ENCODE measurements at regions not wholly inside any gene's neighbourhood (a gene's known extent, or its start where the extent isn't known, plus 50 kb on each side); places are given as distances from the start of the nearest gene placed in this dataset.

DNA sequence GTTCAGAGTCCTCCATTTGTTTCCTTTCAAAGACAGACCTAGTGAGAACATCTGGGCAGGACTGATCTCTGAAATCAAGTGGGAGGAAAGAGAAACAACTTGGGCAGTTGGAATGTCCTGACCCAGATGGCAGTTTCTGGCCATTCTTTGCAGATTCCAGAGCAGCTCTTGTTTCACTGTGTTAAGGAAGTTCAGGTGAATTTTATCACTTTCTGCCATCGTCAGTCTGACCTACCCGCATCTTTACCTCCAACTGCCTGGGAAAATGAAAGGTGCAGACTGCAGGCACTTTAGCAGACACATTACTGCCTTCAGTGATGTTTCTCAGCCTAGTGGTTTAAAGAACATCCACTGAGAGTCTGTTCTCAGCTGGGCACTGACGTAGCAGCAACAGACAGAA is 216.2 kb downstream of the CEP135 start:
- TF ChIP-seq CTCF (IDR thresholded peaks at IDR 0.05) = no peak
- no peak for TF ChIP-seq POLR2A (IDR thresholded peaks at IDR 0.05)
- no peak for TF ChIP-seq EP300 (IDR thresholded peaks at IDR 0.05)
- TF ChIP-seq POLR2AphosphoS5 (IDR thresholded peaks at IDR 0.05) = no peak

DNA sequence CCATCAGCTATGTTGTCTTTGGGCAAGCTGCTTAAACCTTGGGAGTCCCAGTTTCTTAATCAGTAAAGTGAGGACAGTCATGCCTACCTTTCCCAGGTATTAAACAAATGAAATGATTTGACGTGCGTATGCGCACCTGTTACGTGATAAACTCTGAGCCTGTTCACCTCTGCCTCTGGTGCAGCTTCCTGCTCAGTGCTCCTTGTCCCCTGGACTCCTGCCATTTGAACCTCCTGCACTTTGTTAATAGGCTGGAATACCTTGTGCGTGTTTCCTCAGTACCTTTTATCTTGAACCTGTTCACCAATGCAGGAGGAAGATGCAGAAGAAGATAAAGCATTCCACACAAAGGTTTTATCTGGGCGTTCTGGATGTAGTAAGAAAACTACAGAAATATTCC is 211.9 kb downstream of the CEP135 start:
- no peak for ATAC-seq
- Histone ChIP-seq H3K27me3 (no peaks in the 10 kb centered on the region), H3K36me3 (no peaks in the 10 kb centered on the region), H3K27ac (no peak overlapping the region), H3K9me3 (no peaks in the 10 kb centered on the region), H3K4me1 (no peaks in the 10 kb centered on the region), H3K4me3 (no peak overlapping the region)
- no peak for TF ChIP-seq CTCF (IDR thresholded peaks at IDR 0.05)
- no peak for TF ChIP-seq POLR2A (IDR thresholded peaks at IDR 0.05)
- no peak for TF ChIP-seq EP300 (IDR thresholded peaks at IDR 0.05)
- no peak for TF ChIP-seq POLR2AphosphoS5 (IDR thresholded peaks at IDR 0.05)
- WGBS, 2 donors (ENCODE audit: low coverage in 1 of 2) = 82 to 88% methylated on average over 6 of the region's 6 CpGs

More for the DNA sequence above, 216.2 kb downstream of the CEP135 start:
- peaks cover 0 to 4% (median 0%) of the 10 kb centered on the region in 3 donors for H3K9me3 ChIP-seq
- no peaks in the 10 kb centered on the region for H3K4me1 ChIP-seq
- H3K27me3 ChIP-seq = no peaks in the 10 kb centered on the region
- WGBS, 2 donors (ENCODE audit: low coverage in 1 of 2) = 60 to 79% methylated on average over 2 of the region's 3 CpGs
- no peaks in the 10 kb centered on the region for H3K36me3 ChIP-seq
- no peak for ATAC-seq
- H3K27ac ChIP-seq = no peak overlapping the region
- no peak overlapping the region for H3K4me3 ChIP-seq

DNA sequence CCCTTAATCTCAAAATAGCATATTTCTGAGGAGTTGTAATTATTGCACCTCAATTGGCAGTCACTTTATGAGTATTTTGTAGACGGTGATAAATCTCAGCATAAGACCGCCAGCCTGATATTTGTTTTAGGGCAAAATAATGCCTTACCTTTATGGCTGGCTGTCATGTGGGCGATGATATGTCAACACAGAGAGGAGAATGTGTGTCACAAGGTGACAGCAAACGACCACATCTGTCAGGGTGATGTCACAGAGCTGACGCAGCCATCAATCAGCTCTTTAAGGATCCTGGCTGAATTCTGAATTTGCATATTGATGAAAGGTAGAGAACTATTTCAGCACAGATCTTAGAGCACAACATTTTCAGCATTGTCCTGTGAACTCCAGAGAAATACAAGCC is 209.7 kb downstream of the CEP135 start:
- no peaks in the 10 kb centered on the region for H3K4me1 ChIP-seq
- H3K9me3 ChIP-seq = no peaks in the 10 kb centered on the region
- TF ChIP-seq EP300 (IDR thresholded peaks at IDR 0.05) = no peak
- TF ChIP-seq POLR2A (IDR thresholded peaks at IDR 0.05) = no peak
- TF ChIP-seq CTCF (IDR thresholded peaks at IDR 0.05) = no peak
- TF ChIP-seq POLR2AphosphoS5 (IDR thresholded peaks at IDR 0.05) = no peak
- ATAC-seq = no peak
- H3K27ac ChIP-seq = no peak overlapping the region
- 88% methylated on average over 2 of the region's 5 CpGs for WGBS, 2 donors (ENCODE audit: low coverage in 1 of 2)
- H3K36me3 ChIP-seq = no peaks in the 10 kb centered on the region
- H3K4me3 ChIP-seq = no peak overlapping the region
- H3K27me3 ChIP-seq = no peaks in the 10 kb centered on the region

GRCh38 chr4:56156141-56156540 is 207.4 kb downstream of the CEP135 start:
- ATAC-seq = no peak
- no peaks in the 10 kb centered on the region for H3K4me1 ChIP-seq
- no peaks in the 10 kb centered on the region for H3K36me3 ChIP-seq
- no peak overlapping the region for H3K4me3 ChIP-seq
- 85 to 86% methylated on average over 2 to 5 of the region's 6 CpGs for WGBS, 2 donors (ENCODE audit: low coverage in 1 of 2)
- H3K27ac ChIP-seq = no peak overlapping the region
- H3K9me3 ChIP-seq = no peaks in the 10 kb centered on the region
- no peak for TF ChIP-seq POLR2A (IDR thresholded peaks at IDR 0.05)
- TF ChIP-seq EP300 (IDR thresholded peaks at IDR 0.05) = no peak
- no peak for TF ChIP-seq POLR2AphosphoS5 (IDR thresholded peaks at IDR 0.05)
- TF ChIP-seq CTCF (IDR thresholded peaks at IDR 0.05) = no peak
- H3K27me3 ChIP-seq = no peaks in the 10 kb centered on the region

DNA sequence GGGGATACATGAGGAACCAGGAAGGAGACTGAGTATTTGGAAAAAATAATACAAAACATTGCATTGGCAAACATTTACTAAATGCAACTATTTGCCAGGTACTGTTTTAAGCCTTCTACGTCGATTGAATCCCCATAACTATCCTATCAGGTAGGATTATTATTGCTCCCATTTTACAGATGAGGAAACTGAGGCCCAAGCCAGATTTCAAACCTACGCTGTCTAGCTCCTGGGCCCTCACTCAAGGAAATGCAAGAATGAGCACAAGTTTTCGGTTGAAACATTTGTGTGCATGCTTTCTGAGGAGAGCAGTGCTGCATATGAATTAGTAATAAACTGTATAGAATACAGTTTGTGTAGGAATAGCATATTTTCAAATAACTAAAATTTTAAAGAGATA is 206.7 kb downstream of the CEP135 start:
- Histone ChIP-seq H3K27me3 (no peaks in the 10 kb centered on the region), H3K4me3 (no peak overlapping the region), H3K9me3 (no peaks in the 10 kb centered on the region), H3K36me3 (no peaks in the 10 kb centered on the region), H3K4me1 (no peaks in the 10 kb centered on the region), H3K27ac (no peak overlapping the region)
- WGBS, 2 donors (ENCODE audit: low coverage in 1 of 2) = 85 to 94% methylated on average over 2 to 4 of the region's 4 CpGs
- ATAC-seq = no peak
- TF ChIP-seq CTCF (IDR thresholded peaks at IDR 0.05) (no peak), EP300 (IDR thresholded peaks at IDR 0.05) (no peak), POLR2AphosphoS5 (IDR thresholded peaks at IDR 0.05) (no peak), POLR2A (IDR thresholded peaks at IDR 0.05) (no peak)

All from gastroesophageal sphincter (tissue), 4 donors.